ENCODE measurements at regions not wholly inside any gene's neighbourhood (a gene's known extent, or its start where the extent isn't known, plus 50 kb on each side); places are given as distances from the start of the nearest gene placed in this dataset.

GRCh38 chr1:37240897-37241296, 206.6 kb upstream of the GRIK3 start:
- WGBS, 2 donors: 15 to 19% methylated on average over 15 of the region's 15 CpGs
- H3K27me3 ChIP-seq (ENCODE audit: control insufficient read depth in 1 of 2, insufficient read depth in 2 of 2, low read length in 2 of 2): no peaks in the 10 kb centered on the region

GRCh38 chr1:37242501-37242900, 208.2 kb upstream of the GRIK3 start:
- no peaks in the 10 kb centered on the region for H3K9me3 ChIP-seq (ENCODE audit: control insufficient read depth in 2 of 2, insufficient read depth in 1 of 2, low read depth in 1 of 2, low read length in 1 of 2)
- H3K27me3 ChIP-seq (ENCODE audit: control insufficient read depth in 1 of 2, insufficient read depth in 2 of 2, low read length in 2 of 2): no peaks in the 10 kb centered on the region
- no peak overlapping the region for H3K4me3 ChIP-seq (ENCODE audit: low read depth in 1 of 2, low read length in 2 of 2)
- no peak overlapping the region for H3K27ac ChIP-seq (ENCODE audit: low read depth in 2 of 2, low read length in 1 of 2)
- peaks cover 0 to 4% of the 10 kb centered on the region in 2 donors for H3K4me1 ChIP-seq (ENCODE audit: control insufficient read depth in 2 of 2, insufficient read depth in 2 of 2, low read length in 1 of 2)
- H3K36me3 ChIP-seq (ENCODE audit: control insufficient read depth in 2 of 2, insufficient read depth in 2 of 2, low read length in 1 of 2): no peaks in the 10 kb centered on the region
- WGBS, 2 donors: 57 to 67% methylated on average over 5 of the region's 5 CpGs

More at GRCh38 chr1:37240897-37241296, 206.6 kb upstream of the GRIK3 start:
- H3K4me3 ChIP-seq (ENCODE audit: low read depth in 1 of 2, low read length in 2 of 2): no peak overlapping the region
- no peak overlapping the region for H3K27ac ChIP-seq (ENCODE audit: low read depth in 2 of 2, low read length in 1 of 2)
- H3K9me3 ChIP-seq (ENCODE audit: control insufficient read depth in 2 of 2, insufficient read depth in 1 of 2, low read depth in 1 of 2, low read length in 1 of 2): no peaks in the 10 kb centered on the region
- no peaks in the 10 kb centered on the region for H3K36me3 ChIP-seq (ENCODE audit: control insufficient read depth in 2 of 2, insufficient read depth in 2 of 2, low read length in 1 of 2)
- peaks cover 0 to 4% of the 10 kb centered on the region in 2 donors for H3K4me1 ChIP-seq (ENCODE audit: control insufficient read depth in 2 of 2, insufficient read depth in 2 of 2, low read length in 1 of 2)

GRCh38 chr1:37243368-37244082, 209.2 kb upstream of the GRIK3 start:
- 57 to 63% methylated on average over 12 of the region's 12 CpGs for WGBS, 2 donors
- H3K9me3 ChIP-seq (ENCODE audit: control insufficient read depth in 2 of 2, insufficient read depth in 1 of 2, low read depth in 1 of 2, low read length in 1 of 2): no peaks in the 10 kb centered on the region
- no peaks in the 10 kb centered on the region for H3K36me3 ChIP-seq (ENCODE audit: control insufficient read depth in 2 of 2, insufficient read depth in 2 of 2, low read length in 1 of 2)
- H3K4me3 ChIP-seq (ENCODE audit: low read depth in 1 of 2, low read length in 2 of 2): no peak overlapping the region
- H3K27ac ChIP-seq (ENCODE audit: low read depth in 2 of 2, low read length in 1 of 2): no peak overlapping the region
- no peaks in the 10 kb centered on the region for H3K27me3 ChIP-seq (ENCODE audit: control insufficient read depth in 1 of 2, insufficient read depth in 2 of 2, low read length in 2 of 2)
- H3K4me1 ChIP-seq (ENCODE audit: control insufficient read depth in 2 of 2, insufficient read depth in 2 of 2, low read length in 1 of 2): peaks cover 0 to 4% of the 10 kb centered on the region in 2 donors

GRCh38 chr1:37244083-37244480, 209.8 kb upstream of the GRIK3 start:
- Histone ChIP-seq H3K4me3 (ENCODE audit: low read depth in 1 of 2, low read length in 2 of 2) (no peak overlapping the region), H3K4me1 (ENCODE audit: control insufficient read depth in 2 of 2, insufficient read depth in 2 of 2, low read length in 1 of 2) (peaks cover 0 to 4% of the 10 kb centered on the region in 2 donors), H3K27ac (ENCODE audit: low read depth in 2 of 2, low read length in 1 of 2) (no peak overlapping the region), H3K27me3 (ENCODE audit: control insufficient read depth in 1 of 2, insufficient read depth in 2 of 2, low read length in 2 of 2) (no peaks in the 10 kb centered on the region), H3K36me3 (ENCODE audit: control insufficient read depth in 2 of 2, insufficient read depth in 2 of 2, low read length in 1 of 2) (no peaks in the 10 kb centered on the region), H3K9me3 (ENCODE audit: control insufficient read depth in 2 of 2, insufficient read depth in 1 of 2, low read depth in 1 of 2, low read length in 1 of 2) (no peaks in the 10 kb centered on the region)
- 73 to 76% methylated on average over 6 of the region's 6 CpGs for WGBS, 2 donors

GRCh38 chr1:37244815-37245214, 210.5 kb upstream of the GRIK3 start:
- WGBS, 2 donors: 80 to 84% methylated on average over 3 of the region's 3 CpGs
- H3K27me3 ChIP-seq (ENCODE audit: control insufficient read depth in 1 of 2, insufficient read depth in 2 of 2, low read length in 2 of 2): no peaks in the 10 kb centered on the region
- no peaks in the 10 kb centered on the region for H3K9me3 ChIP-seq (ENCODE audit: control insufficient read depth in 2 of 2, insufficient read depth in 1 of 2, low read depth in 1 of 2, low read length in 1 of 2)

GRCh38 chr1:37246631-37247030, 212.3 kb upstream of the GRIK3 start:
- Histone ChIP-seq H3K4me3 (ENCODE audit: low read depth in 1 of 2, low read length in 2 of 2) (no peak overlapping the region), H3K27me3 (ENCODE audit: control insufficient read depth in 1 of 2, insufficient read depth in 2 of 2, low read length in 2 of 2) (no peaks in the 10 kb centered on the region), H3K4me1 (ENCODE audit: control insufficient read depth in 2 of 2, insufficient read depth in 2 of 2, low read length in 1 of 2) (no peaks in the 10 kb centered on the region), H3K27ac (ENCODE audit: low read depth in 2 of 2, low read length in 1 of 2) (no peak overlapping the region), H3K9me3 (ENCODE audit: control insufficient read depth in 2 of 2, insufficient read depth in 1 of 2, low read depth in 1 of 2, low read length in 1 of 2) (no peaks in the 10 kb centered on the region), H3K36me3 (ENCODE audit: control insufficient read depth in 2 of 2, insufficient read depth in 2 of 2, low read length in 1 of 2) (no peaks in the 10 kb centered on the region)
- 36 to 39% methylated on average over 6 of the region's 6 CpGs for WGBS, 2 donors

More at GRCh38 chr1:37244815-37245214, 210.5 kb upstream of the GRIK3 start:
- Histone ChIP-seq H3K4me3 (ENCODE audit: low read depth in 1 of 2, low read length in 2 of 2) (no peak overlapping the region), H3K27ac (ENCODE audit: low read depth in 2 of 2, low read length in 1 of 2) (no peak overlapping the region), H3K4me1 (ENCODE audit: control insufficient read depth in 2 of 2, insufficient read depth in 2 of 2, low read length in 1 of 2) (peaks cover 0 to 4% of the 10 kb centered on the region in 2 donors), H3K36me3 (ENCODE audit: control insufficient read depth in 2 of 2, insufficient read depth in 2 of 2, low read length in 1 of 2) (no peaks in the 10 kb centered on the region)

GRCh38 chr1:37250371-37250770, 216.1 kb upstream of the GRIK3 start:
- H3K27me3 ChIP-seq (ENCODE audit: control insufficient read depth in 1 of 2, insufficient read depth in 2 of 2, low read length in 2 of 2): no peaks in the 10 kb centered on the region
- no peaks in the 10 kb centered on the region for H3K9me3 ChIP-seq (ENCODE audit: control insufficient read depth in 2 of 2, insufficient read depth in 1 of 2, low read depth in 1 of 2, low read length in 1 of 2)
- WGBS, 2 donors: 35 to 41% methylated on average over 4 of the region's 4 CpGs
- no peak overlapping the region for H3K4me3 ChIP-seq (ENCODE audit: low read depth in 1 of 2, low read length in 2 of 2)
- H3K27ac ChIP-seq (ENCODE audit: low read depth in 2 of 2, low read length in 1 of 2): no peak overlapping the region
- H3K36me3 ChIP-seq (ENCODE audit: control insufficient read depth in 2 of 2, insufficient read depth in 2 of 2, low read length in 1 of 2): no peaks in the 10 kb centered on the region
- no peaks in the 10 kb centered on the region for H3K4me1 ChIP-seq (ENCODE audit: control insufficient read depth in 2 of 2, insufficient read depth in 2 of 2, low read length in 1 of 2)

GRCh38 chr1:37255136-37255795, 219.1 kb upstream of the ZC3H12A start:
- 19 to 22% methylated on average over 24 of the region's 24 CpGs for WGBS, 2 donors

GRCh38 chr1:37255868-37256267, 218.5 kb upstream of the ZC3H12A start:
- Histone ChIP-seq H3K36me3 (ENCODE audit: control insufficient read depth in 2 of 2, insufficient read depth in 2 of 2, low read length in 1 of 2) (no peaks in the 10 kb centered on the region), H3K27ac (ENCODE audit: low read depth in 2 of 2, low read length in 1 of 2) (no peak overlapping the region), H3K27me3 (ENCODE audit: control insufficient read depth in 1 of 2, insufficient read depth in 2 of 2, low read length in 2 of 2) (peaks cover 0 to 4% of the 10 kb centered on the region in 2 donors), H3K9me3 (ENCODE audit: control insufficient read depth in 2 of 2, insufficient read depth in 1 of 2, low read depth in 1 of 2, low read length in 1 of 2) (no peaks in the 10 kb centered on the region), H3K4me1 (ENCODE audit: control insufficient read depth in 2 of 2, insufficient read depth in 2 of 2, low read length in 1 of 2) (no peaks in the 10 kb centered on the region), H3K4me3 (ENCODE audit: low read depth in 1 of 2, low read length in 2 of 2) (no peak overlapping the region)
- 24% methylated on average over 5 of the region's 5 CpGs for WGBS, 2 donors

More at GRCh38 chr1:37255136-37255795, 219.1 kb upstream of the ZC3H12A start:
- peaks cover 0 to 4% of the 10 kb centered on the region in 2 donors for H3K27me3 ChIP-seq (ENCODE audit: control insufficient read depth in 1 of 2, insufficient read depth in 2 of 2, low read length in 2 of 2)
- no peaks in the 10 kb centered on the region for H3K9me3 ChIP-seq (ENCODE audit: control insufficient read depth in 2 of 2, insufficient read depth in 1 of 2, low read depth in 1 of 2, low read length in 1 of 2)
- H3K4me1 ChIP-seq (ENCODE audit: control insufficient read depth in 2 of 2, insufficient read depth in 2 of 2, low read length in 1 of 2): no peaks in the 10 kb centered on the region
- H3K36me3 ChIP-seq (ENCODE audit: control insufficient read depth in 2 of 2, insufficient read depth in 2 of 2, low read length in 1 of 2): no peaks in the 10 kb centered on the region
- no peak overlapping the region for H3K27ac ChIP-seq (ENCODE audit: low read depth in 2 of 2, low read length in 1 of 2)
- H3K4me3 ChIP-seq (ENCODE audit: low read depth in 1 of 2, low read length in 2 of 2): no peak overlapping the region

- no peaks in the 10 kb centered on the region for H3K9me3 ChIP-seq (ENCODE audit: control insufficient read depth in 2 of 2, insufficient read depth in 1 of 2, low read depth in 1 of 2, low read length in 1 of 2)
- H3K4me1 ChIP-seq (ENCODE audit: control insufficient read depth in 2 of 2, insufficient read depth in 2 of 2, low read length in 1 of 2): no peaks in the 10 kb centered on the region
- no peaks in the 10 kb centered on the region for H3K36me3 ChIP-seq (ENCODE audit: control insufficient read depth in 2 of 2, insufficient read depth in 2 of 2, low read length in 1 of 2)
- H3K4me3 ChIP-seq (ENCODE audit: low read depth in 1 of 2, low read length in 2 of 2): no peak overlapping the region
- no peak overlapping the region for H3K27ac ChIP-seq (ENCODE audit: low read depth in 2 of 2, low read length in 1 of 2)
- H3K27me3 ChIP-seq (ENCODE audit: control insufficient read depth in 1 of 2, insufficient read depth in 2 of 2, low read length in 2 of 2): peaks cover 0 to 4% of the 10 kb centered on the region in 2 donors
Measured at GRCh38 chr1:37257646-37258045, 216.7 kb upstream of the ZC3H12A start.

Data from esophagus (tissue), 2 donors.